H9 (cell line): ENCODE measurements at regions not wholly inside any gene's neighbourhood (a gene's known extent, or its start where the extent isn't known, plus 50 kb on each side); places are given as distances from the start of the nearest gene placed in this dataset.
A peak's percentile ranks its signal among the peaks of the same experiment; 100 is the strongest.

Experiments
- DNase-seq: peaks from one replicate; pipeline ENCODE4 v3.0.0-alpha.2; 2017
- H2AFZ ChIP-seq: one replicate; pipeline ENCODE4 v1.6.1; 2013; ENCODE audit warnings: mild to moderate bottlenecking, low read length, control low read depth, moderate library complexity
- H2AK5ac ChIP-seq: 2 replicates; pipeline ENCODE4 v1.6.1; 2013; ENCODE audit warnings: low read length, control low read depth, mixed read lengths; ENCODE audit not compliant: insufficient read length
- H2BK120ac ChIP-seq: one replicate; pipeline ENCODE4 v1.6.1; 2013; ENCODE audit warnings: low read depth, mild to moderate bottlenecking, low read length, control low read depth, inconsistent platforms; ENCODE audit not compliant: poor library complexity, severe bottlenecking
- H2BK12ac ChIP-seq: 2 replicates; pipeline ENCODE4 v1.6.1; 2013; ENCODE audit warnings: low read length, control low read depth, mixed read lengths, low read depth; ENCODE audit not compliant: insufficient read length
- H2BK15ac ChIP-seq: 2 replicates; pipeline ENCODE4 v1.6.1; 2013; ENCODE audit warnings: low read depth, low read length, control low read depth
- H2BK20ac ChIP-seq: one replicate; pipeline ENCODE4 v1.6.1; 2013; ENCODE audit warnings: low read depth, mild to moderate bottlenecking, low read length, control low read depth, inconsistent platforms; ENCODE audit not compliant: poor library complexity, severe bottlenecking
- H2BK5ac ChIP-seq: 2 replicates; pipeline ENCODE4 v1.6.1; 2013; ENCODE audit warnings: low read length, control low read depth, mixed read lengths; ENCODE audit not compliant: insufficient read length
- H3K14ac ChIP-seq: 2 replicates; pipeline ENCODE4 v1.6.1; 2013; ENCODE audit warnings: low read length, control low read depth; ENCODE audit not compliant: insufficient read depth
- H3K18ac ChIP-seq: 2 replicates; pipeline ENCODE4 v1.6.1; 2013; ENCODE audit warnings: low read depth, mild to moderate bottlenecking, mixed read lengths, low read length, control low read depth; ENCODE audit not compliant: insufficient read length
- H3K23ac ChIP-seq: 2 replicates; pipeline ENCODE4 v1.6.1; 2013; ENCODE audit warnings: low read length, control low read depth, mixed read lengths, low read depth; ENCODE audit not compliant: insufficient read length
- H3K23me2 ChIP-seq: 2 replicates; pipeline ENCODE4 v1.6.1; 2013; ENCODE audit warnings: low read depth, mild to moderate bottlenecking, mixed read lengths, low read length, control low read depth; ENCODE audit not compliant: insufficient read length, poor library complexity, severe bottlenecking
- H3K27ac ChIP-seq: 2 replicates; pipeline ENCODE4 v1.5.1; 2013; ENCODE audit warnings: low read length, control low read depth, mixed read lengths, low read depth; ENCODE audit not compliant: insufficient read length
- H3K27me3 ChIP-seq: 2 replicates; pipeline ENCODE4 v1.6.1; 2013; ENCODE audit warnings: low read length, control low read depth, inconsistent platforms; ENCODE audit not compliant: insufficient read depth
- H3K4ac ChIP-seq: 2 replicates; pipeline ENCODE4 v1.6.1; 2013; ENCODE audit warnings: low read depth, mild to moderate bottlenecking, control low read depth, inconsistent platforms, low read length, moderate library complexity
- H3K4me1 ChIP-seq: 2 replicates; pipeline ENCODE4 v1.6.1; 2013; ENCODE audit warnings: low read length, control low read depth, inconsistent platforms; ENCODE audit not compliant: insufficient read depth
- H3K4me2 ChIP-seq: 2 replicates; pipeline ENCODE4 v1.6.1; 2013; ENCODE audit warnings: low read length, control low read depth, mixed read lengths; ENCODE audit not compliant: insufficient read length, insufficient read depth
- H3K56ac ChIP-seq: 2 replicates; pipeline ENCODE4 v1.6.1; 2013; ENCODE audit warnings: low read depth, mild to moderate bottlenecking, mixed read lengths, low read length, control low read depth; ENCODE audit not compliant: insufficient read length
- H3K79me1 ChIP-seq: 2 replicates; pipeline ENCODE4 v1.6.1; 2013; ENCODE audit warnings: low read depth, mild to moderate bottlenecking, moderate library complexity, low read length, control low read depth, inconsistent platforms; ENCODE audit not compliant: insufficient read depth, poor library complexity, severe bottlenecking
- H3K79me2 ChIP-seq: 2 replicates; pipeline ENCODE4 v1.6.1; 2013; ENCODE audit warnings: low read length, control low read depth, inconsistent platforms; ENCODE audit not compliant: insufficient read depth
- H3K9ac ChIP-seq: 2 replicates; pipeline ENCODE4 v1.6.1; 2013; ENCODE audit warnings: low read length, control low read depth, mixed read lengths; ENCODE audit not compliant: insufficient read length; ENCODE audit errors: extremely low read depth
- H3K9me3 ChIP-seq: one replicate; pipeline ENCODE4 v1.6.1; 2013; ENCODE audit warnings: low read depth, low read length, inconsistent platforms; ENCODE audit not compliant: control insufficient read depth
- H3T11ph ChIP-seq: one replicate; pipeline ENCODE4 v1.6.1; 2013; ENCODE audit warnings: mild to moderate bottlenecking, low read length, control low read depth, inconsistent platforms
- H4K20me1 ChIP-seq: one replicate; pipeline ENCODE4 v1.6.1; 2013; ENCODE audit not compliant: control insufficient read depth, insufficient read length, insufficient read depth
- H4K5ac ChIP-seq: 2 replicates; pipeline ENCODE4 v1.6.1; 2013; ENCODE audit warnings: low read depth, mild to moderate bottlenecking, mixed read lengths, low read length, control low read depth; ENCODE audit not compliant: insufficient read length
- H4K8ac ChIP-seq: replicated peaks from 2 replicates; pipeline ENCODE4 v1.6.1; 2013; ENCODE audit warnings: low read length, control low read depth, mixed read lengths, low read depth; ENCODE audit not compliant: insufficient read length
- H4K91ac ChIP-seq: 2 replicates; pipeline ENCODE4 v1.6.1; 2013; ENCODE audit warnings: low read depth, mild to moderate bottlenecking, moderate library complexity, mixed read lengths, low read length, control low read depth; ENCODE audit not compliant: insufficient read length
- H3K27ac Mint-ChIP-seq, 3 experiments: 2 replicates in 2 of 3; 3 replicates in 1 of 3; pipeline ENCODE4 v1.8.0; 2020 to 2021; ENCODE audit warnings: mixed read lengths in 3 of 3, mild to moderate bottlenecking in 1 of 3, moderate library complexity in 1 of 3
- H3K27me3 Mint-ChIP-seq: 2 replicates; pipeline ENCODE4 v1.8.0; 2021; ENCODE audit warnings: low read depth, mild to moderate bottlenecking, moderate library complexity, mixed read lengths
- H3K36me3 Mint-ChIP-seq, 3 experiments: 2 replicates in 2 of 3; 3 replicates in 1 of 3; pipeline ENCODE4 v1.8.0; 2020 to 2021; ENCODE audit warnings: low read depth in 3 of 3, mixed read lengths in 3 of 3; ENCODE audit not compliant: insufficient read depth in 1 of 3
- H3K4me1 Mint-ChIP-seq, 2 experiments: 2 replicates each; pipeline ENCODE4 v1.8.0; 2020; ENCODE audit warnings: mixed read lengths in 2 of 2
- H3K4me3 Mint-ChIP-seq, 2 experiments: 2 replicates in 1 of 2; 3 replicates in 1 of 2; pipeline ENCODE4 v1.8.0; 2020 to 2021; ENCODE audit warnings: mild to moderate bottlenecking in 2 of 2, mixed read lengths in 2 of 2, moderate library complexity in 1 of 2
- H3K9me3 Mint-ChIP-seq, 2 experiments: 2 replicates in 1 of 2; 3 replicates in 1 of 2; pipeline ENCODE4 v1.8.0; 2020; ENCODE audit warnings: mild to moderate bottlenecking in 2 of 2, mixed read lengths in 2 of 2, moderate library complexity in 1 of 2
- CTCF ChIP-seq: fragments of 200-600 bp; sonication (generic); conservative IDR thresholded peaks from 3 replicates; pipeline ENCODE4 v1.8.0; 2021; ENCODE audit warnings: antibody characterized with exemption, mild to moderate bottlenecking
- WGBS: extraction: QIAGEN DNeasy Blood & Tissue Kit; methylation state at CpG from one replicate; pipeline ENCODE4 v1.1.7; 2013; ENCODE audit warnings: missing lambda C conversion rate, low lambda C conversion rate, mixed read lengths; ENCODE audit not compliant: insufficient read length; ENCODE audit errors: extremely low coverage; 5-methylcytosine and 5-hydroxymethylcytosine counted together

- Histone ChIP-seq H2BK15ac (no peak overlapping the region), H2AFZ (no peak overlapping the region), H3K4me2 (no peak overlapping the region), H3K79me2 (no peaks in the 10 kb centered on the region), H2BK12ac (no peak overlapping the region), H4K5ac (no peak overlapping the region), H4K91ac (no peak overlapping the region), H2BK5ac (no peak overlapping the region), H2BK20ac (no peak overlapping the region), H2BK120ac (no peak overlapping the region), H3K27me3 (no peaks in the 10 kb centered on the region), H3K56ac (no peak overlapping the region), H3K9me3 (no peaks in the 10 kb centered on the region), H2AK5ac (no peak overlapping the region), H3K4ac (no peak overlapping the region), H4K20me1 (no peaks in the 10 kb centered on the region), H3K23ac (no peak overlapping the region), H3K4me1 (peaks cover 2% of the 10 kb centered on the region; the same call in 1 of the 2 replicates), H3K18ac (no peak overlapping the region), H3K79me1 (no peaks in the 10 kb centered on the region), H3K23me2 (no peaks in the 10 kb centered on the region), H4K8ac (no peak overlapping the region), H3K9ac (no peak overlapping the region), H3K14ac (no peak overlapping the region), H3T11ph (no peak overlapping the region), H3K27ac (no peak overlapping the region)
- Mint-ChIP-seq H3K9me3 (no peaks in the 10 kb centered on the region), H3K27ac (peak overlapping the region in 1 of 3 experiments; percentile 16; a peak in 1 of 7 replicates), H3K36me3 (peaks cover 0 to 3% (median 2%) of the 10 kb centered on the region in 3 experiments; a peak in 3 of 7 replicates), H3K27me3 (no peaks in the 10 kb centered on the region), H3K4me1 (peaks cover 15 to 20% of the 10 kb centered on the region in 2 experiments), H3K4me3 (no peak overlapping the region)
- WGBS, result no CpG with 5 or more reads among the region's 1 CpG
- TF ChIP-seq CTCF, result no peak
- no peak for DNase-seq
Observed at GRCh38 chr11:104704888-104705287, 193.4 kb downstream of the CASP12 start.
